Renal pelvis (tissue), 1 donor: ENCODE measurements at regions not wholly inside any gene's neighbourhood (a gene's known extent, or its start where the extent isn't known, plus 50 kb on each side); places are given as distances from the start of the nearest gene placed in this dataset.

ENCODE experiments used
- DNase-seq: peaks from one replicate; pipeline ENCODE4 v3.0.0-alpha.2; 2013

DNA sequence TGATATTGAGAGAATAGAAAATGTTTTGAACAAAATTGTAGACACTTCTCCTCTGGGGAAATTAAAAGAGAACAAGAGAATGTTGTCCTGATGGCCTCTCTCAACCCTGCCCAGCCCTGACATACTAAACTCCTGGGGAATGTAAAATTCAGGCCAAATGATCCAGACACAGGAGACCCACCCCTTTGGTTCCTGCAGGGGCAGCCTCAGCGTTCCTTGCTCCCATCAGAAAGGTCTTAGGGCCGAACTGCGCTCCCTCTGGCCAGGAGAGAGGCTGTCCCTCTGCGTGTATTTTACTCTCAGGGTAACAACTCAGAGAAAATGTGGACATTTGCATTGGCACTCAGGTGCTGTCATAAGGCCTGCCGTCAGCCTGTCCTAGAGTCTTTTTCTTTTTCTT, 616.3 kb upstream of the KLF4 start:
- no peak for DNase-seq

DNA sequence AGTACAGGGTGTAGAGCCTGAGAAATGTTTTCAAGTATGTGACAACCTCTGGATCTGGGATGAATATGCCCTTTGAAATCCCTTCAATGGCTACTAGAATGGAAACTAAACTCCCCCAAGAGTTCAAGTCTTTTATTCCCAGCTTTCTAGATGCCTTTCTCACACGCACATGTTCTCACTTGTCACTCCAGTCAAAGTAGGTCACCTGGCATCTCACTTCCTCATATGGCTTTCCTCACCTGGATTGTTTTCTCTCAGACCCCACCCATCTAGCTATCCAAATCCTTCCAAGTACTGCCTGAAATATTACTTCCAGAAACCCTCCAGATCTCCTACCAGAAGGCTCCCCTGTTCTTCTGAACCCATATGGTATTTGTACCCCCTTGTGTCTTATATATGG, 615.4 kb upstream of the KLF4 start:
- no peak for DNase-seq

DNA sequence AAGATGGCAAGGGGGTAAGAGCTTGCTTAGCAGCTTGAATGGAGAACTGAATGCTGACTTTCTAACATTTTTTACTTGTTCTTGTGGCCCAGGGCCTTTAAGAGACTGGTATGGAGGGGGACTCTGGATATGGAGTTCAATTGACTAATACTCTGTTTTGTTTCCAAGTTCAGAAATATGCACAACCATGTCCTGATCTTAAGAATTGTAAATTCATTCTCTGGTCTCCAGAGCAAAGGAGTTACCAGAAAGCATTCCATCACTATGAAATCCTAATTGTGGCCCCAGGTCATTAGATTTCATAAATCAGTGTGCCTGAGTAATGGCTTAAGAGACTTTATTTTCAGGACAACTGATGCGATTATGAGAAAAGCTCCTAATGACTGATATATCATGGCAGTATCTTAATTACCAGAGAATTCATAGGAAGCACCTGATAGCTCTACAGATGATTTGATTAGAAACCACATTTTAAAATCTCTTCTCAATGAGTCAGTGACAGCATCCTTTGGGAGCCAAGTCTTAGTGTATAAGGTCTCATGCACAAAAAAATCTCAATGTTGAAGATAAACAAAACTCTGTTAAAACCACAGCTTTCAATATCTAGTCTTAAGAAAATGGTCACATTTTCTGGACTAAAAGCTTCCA, 613.6 kb upstream of the KLF4 start:
- no peak for DNase-seq

DNA sequence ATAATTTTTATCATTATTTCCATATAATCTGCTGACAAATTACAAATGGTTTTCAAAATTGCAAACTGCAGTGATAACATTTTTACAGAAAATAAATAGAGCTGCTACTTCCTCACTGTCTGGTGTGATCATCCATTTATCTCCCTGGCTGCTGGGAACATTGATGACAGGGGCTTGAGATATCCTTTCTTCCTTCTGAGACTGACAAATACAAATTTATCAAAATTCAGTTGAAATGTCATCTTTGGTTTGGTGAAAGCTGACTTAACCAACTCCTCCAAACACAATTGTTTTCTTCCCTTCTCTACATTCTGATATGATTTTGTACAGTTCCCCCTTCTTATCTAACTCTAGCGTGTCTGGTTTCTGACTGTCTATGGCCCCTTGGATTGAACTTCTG, 611.8 kb upstream of the KLF4 start:
- DNase-seq = no peak

DNA sequence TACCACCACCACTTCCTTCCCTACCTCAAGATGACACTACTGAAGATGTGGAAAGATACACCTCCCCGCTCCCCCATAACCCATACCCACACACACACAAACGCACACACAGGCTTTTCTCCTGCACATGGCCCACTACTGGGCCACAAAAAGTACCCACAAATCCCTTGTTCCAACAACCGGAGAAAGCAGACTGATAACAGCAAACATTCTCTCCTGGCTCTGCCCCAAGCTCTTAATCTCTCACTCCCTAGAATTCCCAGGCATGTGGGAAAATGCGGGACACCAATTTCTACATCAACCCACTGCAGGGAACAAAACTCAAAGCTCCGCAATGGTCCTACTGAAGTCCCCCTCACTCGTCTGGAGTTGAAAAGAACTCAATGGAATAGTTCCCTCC, 611.0 kb upstream of the KLF4 start:
- no peak for DNase-seq

DNA sequence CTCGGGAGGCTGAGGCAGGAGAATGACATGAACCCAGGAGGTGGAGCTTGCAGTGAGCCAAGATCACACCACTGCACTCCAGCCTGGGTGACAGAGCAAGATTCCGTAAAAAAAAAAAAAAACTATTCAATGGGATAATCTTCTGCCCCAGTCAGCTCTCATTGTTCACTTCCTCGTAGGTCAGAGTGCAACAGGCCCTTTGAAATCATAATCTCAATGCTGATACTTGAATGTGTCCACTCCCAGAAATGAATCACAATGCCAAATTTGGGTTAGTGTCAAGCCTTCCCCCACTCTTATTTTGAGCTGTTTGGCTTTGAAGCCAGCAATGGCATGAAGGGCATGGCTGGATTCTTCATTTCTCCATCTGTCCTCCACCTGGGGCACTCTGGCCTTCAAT, 610.3 kb upstream of the KLF4 start:
- DNase-seq = no peak

DNA sequence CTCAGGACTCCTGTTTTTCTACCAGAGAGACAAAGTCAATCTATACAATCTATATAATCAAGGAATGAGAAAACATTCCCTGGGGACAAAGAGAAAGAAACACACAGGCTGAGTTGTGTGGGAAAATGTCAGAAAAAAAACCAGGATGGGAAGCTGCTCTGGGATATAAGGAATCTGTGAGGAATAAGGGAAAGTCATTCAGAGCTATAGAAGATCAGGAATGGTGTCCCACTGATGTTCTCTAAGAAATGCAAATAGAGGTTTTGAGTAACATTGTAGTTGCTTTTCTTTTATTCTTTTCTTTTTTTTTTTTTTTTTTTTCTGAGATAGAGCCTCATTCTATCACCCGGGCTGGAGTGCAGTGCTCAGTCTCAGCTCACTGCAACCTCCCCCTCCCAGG, 605.9 kb upstream of the KLF4 start:
- no peak for DNase-seq

DNA sequence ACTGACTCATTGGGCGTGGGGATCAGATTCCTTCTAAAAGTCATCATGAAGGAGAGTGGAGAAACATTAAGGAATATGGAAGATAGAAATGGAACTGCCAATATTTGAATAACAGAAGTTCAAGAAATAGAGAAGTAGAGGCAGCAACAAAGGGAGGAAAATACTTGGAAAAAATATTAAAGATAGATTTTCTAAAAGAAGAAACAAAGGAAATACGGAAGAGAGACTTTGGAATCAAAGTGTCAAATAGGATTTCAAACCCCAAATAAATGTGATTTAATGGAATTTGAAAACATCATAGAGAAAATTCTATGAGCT, 605.1 kb upstream of the KLF4 start:
- no peak for DNase-seq

DNA sequence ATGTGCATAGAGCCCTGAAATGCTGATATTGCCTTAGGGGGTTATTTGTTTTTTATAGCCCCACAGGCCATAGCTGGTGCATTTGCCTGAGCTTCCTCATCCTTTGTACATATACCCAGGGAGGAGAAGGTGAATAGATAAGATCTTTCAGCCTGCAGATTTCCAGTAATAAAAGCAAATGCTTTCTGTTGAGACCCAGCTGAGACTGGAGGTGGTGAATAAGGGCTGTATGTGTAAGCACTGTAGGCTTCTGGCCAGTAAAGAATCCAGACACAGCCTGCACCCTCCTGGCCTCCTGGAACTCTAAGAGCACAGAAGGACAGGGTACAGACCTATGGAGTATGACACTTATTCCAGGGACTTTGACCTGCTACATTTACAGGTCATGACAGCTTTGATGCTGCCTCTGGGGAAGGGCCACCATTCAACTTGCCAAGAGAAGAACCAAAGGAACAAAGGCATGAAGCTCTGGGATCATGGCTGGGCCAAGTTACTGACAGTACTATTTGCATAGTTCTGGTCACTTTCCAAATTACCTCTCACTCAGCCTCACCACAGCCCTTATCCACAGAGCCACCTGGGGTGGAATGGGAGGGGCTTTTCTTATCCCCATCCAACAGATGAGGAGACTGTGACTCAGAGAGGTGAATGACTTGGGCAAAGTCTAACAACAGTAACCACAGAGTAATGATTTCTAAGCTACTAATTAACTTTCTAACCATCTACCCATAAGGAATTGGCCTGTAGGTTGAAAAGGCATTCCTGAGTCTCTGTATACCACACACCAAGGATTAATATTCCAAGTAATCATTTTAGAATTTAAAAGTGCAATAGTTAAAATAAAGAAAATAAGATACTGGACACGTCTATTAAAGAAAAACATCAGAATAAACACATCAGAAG, 604.5 kb upstream of the KLF4 start:
- DNase-seq = no peak

DNA sequence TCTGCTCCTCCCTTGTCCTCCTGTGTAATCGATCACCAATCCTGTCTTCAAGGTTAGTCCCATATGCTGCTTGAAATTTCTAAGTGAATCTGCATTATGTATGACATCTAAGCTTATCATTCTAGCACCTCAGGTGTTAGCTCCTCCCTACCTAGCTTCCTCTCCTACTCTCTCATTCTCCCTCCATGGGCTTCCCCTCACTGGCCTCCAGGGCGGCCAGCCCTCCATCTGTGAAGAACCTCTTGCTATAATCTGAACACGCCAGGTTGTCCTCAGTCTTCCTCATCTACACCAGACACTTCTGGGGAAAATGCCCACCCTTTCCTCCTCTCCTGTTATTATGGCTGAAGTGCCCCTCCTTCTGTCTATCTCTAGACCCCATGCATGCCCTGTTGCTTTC, 599.3 kb upstream of the KLF4 start:
- DNase-seq = no peak

DNA sequence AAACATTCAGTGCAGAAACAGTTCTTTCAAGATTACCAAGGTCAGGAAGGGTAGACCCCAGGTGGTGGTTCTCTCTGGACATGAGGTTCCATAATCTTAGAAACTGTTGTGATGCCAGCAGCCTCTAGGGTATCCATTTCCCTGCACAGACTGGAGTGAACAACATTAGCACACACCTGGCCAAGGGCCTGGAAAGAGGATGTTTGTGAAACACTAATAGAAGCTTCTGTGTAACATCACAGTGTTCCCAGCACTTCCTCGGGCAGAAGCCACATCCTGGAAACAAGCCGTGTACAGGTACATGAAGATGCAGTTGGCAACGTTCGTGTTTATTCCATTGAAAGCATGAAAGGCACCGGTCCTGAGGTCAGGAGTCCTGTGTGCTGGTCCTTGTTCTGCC, 598.2 kb upstream of the KLF4 start:
- no peak for DNase-seq

DNA sequence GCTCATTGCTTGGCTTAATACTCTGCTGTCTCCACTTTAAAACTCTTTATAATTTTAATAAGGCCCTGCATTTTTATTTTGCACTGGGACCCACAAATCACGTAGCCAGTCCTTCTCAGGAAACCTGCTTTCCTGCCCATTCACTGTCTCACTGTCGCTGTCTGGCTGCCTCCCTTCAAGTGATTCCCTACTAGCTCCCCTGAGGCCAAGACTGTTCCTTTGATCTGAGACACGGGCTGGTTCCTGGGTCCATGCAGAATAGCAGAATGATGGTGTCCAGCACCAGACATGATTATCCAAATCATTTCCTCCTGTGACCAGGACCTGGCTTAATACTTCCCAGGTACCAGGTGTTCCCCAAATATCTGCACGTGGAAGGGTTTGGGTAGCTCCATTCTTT, 597.1 kb upstream of the KLF4 start:
- DNase-seq = no peak

DNA sequence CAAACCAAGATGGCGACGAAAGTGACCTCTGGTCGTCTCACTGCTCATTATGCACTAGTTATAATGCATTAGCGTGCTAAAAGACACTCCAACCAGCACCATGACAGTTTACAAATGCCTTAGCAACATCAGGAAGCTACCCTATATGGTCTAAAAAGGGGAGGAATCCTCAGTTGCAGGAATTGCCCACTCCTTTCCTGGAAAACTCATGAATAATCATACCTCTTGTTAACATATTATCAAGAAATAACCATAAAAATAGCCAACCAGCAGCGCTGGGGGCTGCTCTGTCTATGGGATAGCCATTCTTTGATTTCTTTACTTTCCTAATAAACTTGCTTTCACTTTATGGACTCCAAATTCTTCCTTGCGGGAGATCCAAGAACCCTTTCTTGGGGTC, 595.7 kb upstream of the KLF4 start:
- DNase-seq = no peak

DNA sequence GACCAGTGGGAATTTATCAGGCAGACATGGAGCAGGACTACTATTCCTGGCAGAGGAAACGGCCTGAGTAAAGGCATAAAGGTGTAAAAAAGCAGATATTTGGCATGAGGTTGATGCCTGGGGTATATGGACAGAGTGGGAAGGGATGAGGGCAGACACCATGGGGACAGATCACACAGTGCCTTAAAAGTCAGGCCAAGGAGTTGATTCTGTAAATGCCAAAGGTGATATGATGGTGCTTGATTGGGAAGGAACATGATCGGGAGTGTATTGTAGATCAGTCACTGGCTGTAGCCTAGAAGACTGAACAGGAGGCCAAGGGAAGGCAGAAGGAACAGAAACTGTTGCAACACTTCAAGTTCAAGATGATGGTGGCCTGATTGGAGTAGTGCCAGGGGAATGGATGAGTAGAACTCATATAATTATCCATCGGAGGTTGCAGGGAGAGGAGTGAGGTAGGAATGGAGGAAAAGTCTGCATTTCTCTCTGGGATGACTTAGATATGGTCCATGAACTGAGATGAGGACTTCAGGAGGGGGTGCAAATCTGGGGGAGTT, 594.3 kb upstream of the KLF4 start:
- no peak for DNase-seq

DNA sequence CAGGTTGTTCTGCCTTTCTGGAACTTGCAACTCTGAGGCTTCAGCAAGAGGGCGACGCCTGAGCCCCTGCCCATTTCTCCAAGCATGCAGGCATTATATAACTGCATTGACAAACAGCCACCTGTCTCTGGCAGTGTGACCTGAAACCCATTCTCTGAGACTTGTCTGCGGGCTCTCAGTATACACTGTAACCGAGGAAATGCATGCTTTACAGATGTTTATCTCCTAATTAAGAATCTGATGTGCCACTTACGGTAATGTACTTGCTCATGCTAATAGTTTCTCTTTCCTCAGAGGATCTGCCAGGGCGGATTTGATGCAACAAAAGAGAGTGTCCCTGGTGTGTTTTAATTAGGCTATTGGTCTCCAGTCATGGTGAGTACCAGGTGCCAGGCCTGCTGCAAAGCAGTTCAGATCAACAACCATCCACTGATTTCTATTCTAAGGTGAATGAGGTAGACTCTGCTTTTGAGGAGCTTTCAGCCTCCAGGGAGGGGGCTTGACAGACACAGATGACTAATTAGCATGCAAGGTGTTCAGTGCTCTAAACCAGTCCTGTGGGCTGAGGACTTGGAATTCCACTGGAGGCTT, 593.7 kb upstream of the KLF4 start:
- no peak for DNase-seq

DNA sequence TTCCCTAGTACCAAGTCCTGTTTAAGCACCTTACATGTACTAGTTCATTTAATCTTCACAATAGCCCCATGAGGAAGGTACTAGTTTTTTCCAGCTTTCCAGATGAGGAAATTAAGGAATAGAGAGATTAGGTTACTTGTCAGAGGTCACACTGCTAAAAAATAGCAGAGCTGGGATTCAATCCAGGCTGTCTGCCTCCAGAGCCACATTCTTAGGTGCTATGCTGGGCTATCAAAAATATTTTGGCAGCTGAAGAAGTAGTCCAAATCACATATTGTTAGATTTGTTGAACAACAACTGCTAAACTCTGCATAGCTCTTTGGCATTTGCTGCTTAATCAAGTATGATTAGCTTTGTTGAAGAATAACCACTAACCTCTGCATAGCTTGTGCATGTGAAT, 591.5 kb upstream of the KLF4 start:
- no peak for DNase-seq

DNA sequence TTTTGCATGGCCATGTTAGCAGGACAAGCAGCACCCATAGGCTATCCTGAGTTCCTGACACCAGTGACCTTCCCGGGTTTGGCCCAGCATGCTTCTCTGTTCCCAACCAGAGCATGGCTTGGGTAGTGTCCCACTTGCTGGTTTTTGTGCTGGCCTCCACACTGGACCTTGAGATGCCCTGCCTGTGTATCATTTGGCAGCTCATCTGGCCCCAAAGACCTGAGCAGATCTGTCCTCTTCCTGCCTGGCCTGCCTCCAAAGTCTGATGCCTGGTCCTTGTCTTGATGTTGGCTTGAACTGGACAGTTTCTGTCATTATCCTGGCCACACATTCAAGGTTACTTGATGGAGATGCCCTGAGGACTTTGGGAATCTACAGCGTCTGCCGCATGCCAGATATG, 590.7 kb upstream of the KLF4 start:
- DNase-seq = no peak

DNA sequence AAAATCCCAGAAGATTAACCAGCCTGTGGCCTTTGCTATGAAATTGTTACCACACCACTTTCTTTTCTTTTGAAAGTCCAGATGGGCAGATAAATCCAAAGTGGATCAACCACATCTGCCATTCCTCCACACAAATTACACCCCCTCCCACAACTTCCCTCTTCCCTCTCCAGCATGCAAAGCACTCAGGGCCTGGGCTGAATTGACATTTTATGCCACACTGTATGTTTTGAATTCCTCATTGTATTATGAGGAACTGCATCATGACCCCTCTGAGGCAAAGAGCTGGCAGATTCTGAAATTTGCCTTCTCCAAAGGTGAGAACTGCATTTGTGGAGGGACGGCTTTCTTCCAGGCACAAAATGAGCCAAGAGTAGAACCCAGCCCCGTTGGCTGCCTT, 589.2 kb upstream of the KLF4 start:
- no peak for DNase-seq

DNA sequence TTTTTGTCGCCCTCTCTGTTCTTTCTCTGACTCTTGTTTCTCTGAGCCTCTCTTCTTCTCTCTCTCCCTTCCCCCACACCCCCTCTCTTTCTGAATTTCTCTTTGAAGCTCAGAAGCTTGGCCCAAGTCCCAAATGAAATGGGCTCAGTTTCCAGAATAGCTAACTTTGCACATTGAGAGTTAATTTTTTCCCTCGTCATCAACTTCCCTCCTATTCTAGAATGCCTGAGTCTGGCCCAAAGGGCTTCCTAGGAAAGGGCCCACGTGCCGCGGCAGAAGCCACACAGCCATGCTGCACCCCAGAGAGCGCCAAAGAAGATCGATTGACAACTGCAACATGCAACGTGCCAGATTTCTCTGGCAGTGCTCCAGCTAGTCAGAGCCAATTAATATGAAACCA, 588.8 kb upstream of the KLF4 start:
- DNase-seq = no peak

DNA sequence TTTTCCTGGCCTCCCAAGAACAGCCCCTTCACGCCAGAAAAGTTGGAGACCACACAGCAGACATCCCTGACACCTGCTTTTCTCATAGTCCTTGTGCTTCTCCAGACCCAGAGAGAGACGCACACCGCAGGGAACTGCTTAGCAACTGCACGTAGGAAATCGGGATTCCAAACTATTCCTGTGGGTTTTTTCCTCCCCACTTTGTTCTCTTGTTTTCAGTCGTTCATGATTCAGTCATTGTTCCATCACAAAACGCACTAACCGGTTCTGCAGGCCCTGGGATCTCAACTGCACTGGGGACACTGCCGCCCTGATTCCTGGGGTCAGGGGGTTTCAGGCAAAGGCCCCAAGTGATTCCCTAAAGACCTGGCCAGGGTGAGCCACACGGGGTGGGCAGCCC, 588.0 kb upstream of the KLF4 start:
- no peak for DNase-seq

DNA sequence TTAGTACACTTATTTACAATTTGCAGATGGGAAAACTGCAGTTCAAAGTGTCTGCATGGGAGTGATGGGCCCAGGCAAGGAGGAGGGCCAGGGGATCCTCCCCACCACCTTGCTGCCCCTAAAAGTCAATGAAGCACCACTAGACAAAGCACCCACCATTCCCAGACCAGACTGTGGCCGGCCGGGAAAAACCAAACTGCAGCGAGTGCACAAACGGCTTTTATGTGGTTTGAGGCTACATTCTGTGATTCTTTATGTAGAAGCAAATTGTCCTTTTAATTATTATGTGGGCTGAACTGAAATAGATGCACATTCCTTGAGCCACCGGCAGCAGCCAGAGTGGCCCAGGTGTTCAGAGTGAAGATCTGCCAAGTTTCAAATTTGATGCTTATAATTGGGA, 585.3 kb upstream of the KLF4 start:
- no peak for DNase-seq

DNA sequence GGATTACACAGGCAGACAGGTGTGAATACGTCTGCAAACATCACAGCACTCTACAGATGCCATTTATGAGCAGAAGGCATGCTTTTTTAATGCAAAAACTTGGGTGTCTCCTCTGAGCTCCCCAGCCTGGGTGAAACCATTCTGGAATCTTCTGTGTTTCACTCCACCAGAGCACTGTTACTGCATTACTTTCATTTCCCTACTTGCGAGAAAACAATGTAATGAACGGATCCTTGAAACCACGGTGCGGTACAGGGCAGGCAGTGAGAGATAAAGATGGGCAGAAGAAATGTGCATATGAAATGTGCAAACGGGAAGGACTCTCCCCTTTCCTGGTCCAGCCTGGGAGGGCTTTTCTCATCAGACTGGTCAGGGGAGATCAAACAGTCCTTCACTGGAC, 584.3 kb upstream of the KLF4 start:
- DNase-seq = no peak

DNA sequence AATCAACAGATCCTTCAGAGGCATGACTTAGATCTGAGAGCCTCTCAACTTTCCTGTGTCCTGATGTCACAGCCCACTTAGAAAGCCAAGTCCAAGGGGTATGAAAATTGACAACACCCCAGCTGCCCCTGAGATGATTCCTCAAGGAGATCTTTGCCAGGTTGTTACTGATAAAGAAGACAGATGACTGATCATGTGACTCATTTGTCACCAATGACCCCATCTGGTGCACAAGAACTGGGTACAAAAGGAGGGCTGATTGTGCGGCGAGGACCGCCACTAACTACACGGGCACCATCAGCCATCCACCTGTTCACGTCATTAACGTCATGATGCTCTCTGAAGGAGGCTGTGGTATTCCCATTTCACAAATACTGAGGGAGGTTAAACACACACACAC, 583.2 kb upstream of the KLF4 start:
- DNase-seq = no peak
